Vagina (tissue), 2 donors: ENCODE measurements at regions not wholly inside any gene's neighbourhood (a gene's known extent, or its start where the extent isn't known, plus 50 kb on each side); places are given as distances from the start of the nearest gene placed in this dataset.

Source experiments
- POLR2A ChIP-seq, 2 donors: fragments of 450-650 bp; IDR thresholded peaks; one replicate each; pipeline ENCODE4 v1.6.1; 2017; ENCODE audit warnings: antibody characterized with exemption in 2 of 2, mild to moderate bottlenecking in 2 of 2, moderate library complexity in 2 of 2
- TF ChIP-seq, protein P1 (sequence below), 3 experiments: fragments of 450-650 bp in 2 of 3; fragments of 200-600 bp in 1 of 3; sonication (generic) in 1 of 3; IDR thresholded peaks; one replicate each; pipeline ENCODE4 v1.5.1; 2017 to 2019; ENCODE audit warnings: antibody characterized with exemption in 3 of 3, mild to moderate bottlenecking in 2 of 3, moderate library complexity in 2 of 3

DNA sequence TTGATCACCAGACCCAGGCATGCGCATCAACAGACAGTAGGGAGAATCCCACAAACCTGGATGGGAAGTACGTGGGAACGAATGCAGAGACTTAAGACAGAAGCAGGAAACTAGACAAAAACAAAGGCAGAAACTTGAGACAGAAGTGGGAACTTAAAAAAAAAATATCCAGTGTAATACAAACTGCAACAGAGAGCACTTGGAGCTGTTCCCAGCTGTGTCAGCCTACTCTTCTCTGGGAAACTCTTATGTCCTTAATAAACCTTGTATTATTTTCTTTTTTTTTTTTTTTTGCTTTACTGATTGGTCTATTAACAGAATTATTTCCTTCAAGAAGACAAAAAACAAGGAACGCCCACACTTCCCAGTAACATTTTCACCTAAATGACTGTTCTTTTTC is 1818.1 kb upstream of the RAG2 start:
- no peak for TF ChIP-seq POLR2A (IDR thresholded peaks at IDR 0.05)
- TF ChIP-seq, protein P1, sequence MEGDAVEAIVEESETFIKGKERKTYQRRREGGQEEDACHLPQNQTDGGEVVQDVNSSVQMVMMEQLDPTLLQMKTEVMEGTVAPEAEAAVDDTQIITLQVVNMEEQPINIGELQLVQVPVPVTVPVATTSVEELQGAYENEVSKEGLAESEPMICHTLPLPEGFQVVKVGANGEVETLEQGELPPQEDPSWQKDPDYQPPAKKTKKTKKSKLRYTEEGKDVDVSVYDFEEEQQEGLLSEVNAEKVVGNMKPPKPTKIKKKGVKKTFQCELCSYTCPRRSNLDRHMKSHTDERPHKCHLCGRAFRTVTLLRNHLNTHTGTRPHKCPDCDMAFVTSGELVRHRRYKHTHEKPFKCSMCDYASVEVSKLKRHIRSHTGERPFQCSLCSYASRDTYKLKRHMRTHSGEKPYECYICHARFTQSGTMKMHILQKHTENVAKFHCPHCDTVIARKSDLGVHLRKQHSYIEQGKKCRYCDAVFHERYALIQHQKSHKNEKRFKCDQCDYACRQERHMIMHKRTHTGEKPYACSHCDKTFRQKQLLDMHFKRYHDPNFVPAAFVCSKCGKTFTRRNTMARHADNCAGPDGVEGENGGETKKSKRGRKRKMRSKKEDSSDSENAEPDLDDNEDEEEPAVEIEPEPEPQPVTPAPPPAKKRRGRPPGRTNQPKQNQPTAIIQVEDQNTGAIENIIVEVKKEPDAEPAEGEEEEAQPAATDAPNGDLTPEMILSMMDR (IDR thresholded peaks at IDR 0.05): no peak
